ENCODE measurements at regions not wholly inside any gene's neighbourhood (a gene's known extent, or its start where the extent isn't known, plus 50 kb on each side); places are given as distances from the start of the nearest gene placed in this dataset.

- TF ChIP-seq POLR2A (IDR thresholded peaks at IDR 0.05; ENCODE audit: low read depth, low read length) (no peak), RFX5 (IDR thresholded peaks at IDR 0.05; ENCODE audit: low read depth, low read length) (no peak), BHLHE40 (IDR thresholded peaks at IDR 0.05; ENCODE audit: low read depth, low read length) (no peak), USF2 (IDR thresholded peaks at IDR 0.05; ENCODE audit: low read depth, low read length) (no peak), RCOR1 (IDR thresholded peaks at IDR 0.05; ENCODE audit: insufficient replicate concordance, low read length) (no peak), SMC3 (IDR thresholded peaks at IDR 0.05; ENCODE audit: low read depth, low read length) (no peak), MAZ (IDR thresholded peaks at IDR 0.05; ENCODE audit: borderline replicate concordance, low read depth, low read length) (no peak), MAFK (IDR thresholded peaks at IDR 0.05; ENCODE audit: low read depth, low read length) (no peak)
- TF ChIP-seq, protein P1, sequence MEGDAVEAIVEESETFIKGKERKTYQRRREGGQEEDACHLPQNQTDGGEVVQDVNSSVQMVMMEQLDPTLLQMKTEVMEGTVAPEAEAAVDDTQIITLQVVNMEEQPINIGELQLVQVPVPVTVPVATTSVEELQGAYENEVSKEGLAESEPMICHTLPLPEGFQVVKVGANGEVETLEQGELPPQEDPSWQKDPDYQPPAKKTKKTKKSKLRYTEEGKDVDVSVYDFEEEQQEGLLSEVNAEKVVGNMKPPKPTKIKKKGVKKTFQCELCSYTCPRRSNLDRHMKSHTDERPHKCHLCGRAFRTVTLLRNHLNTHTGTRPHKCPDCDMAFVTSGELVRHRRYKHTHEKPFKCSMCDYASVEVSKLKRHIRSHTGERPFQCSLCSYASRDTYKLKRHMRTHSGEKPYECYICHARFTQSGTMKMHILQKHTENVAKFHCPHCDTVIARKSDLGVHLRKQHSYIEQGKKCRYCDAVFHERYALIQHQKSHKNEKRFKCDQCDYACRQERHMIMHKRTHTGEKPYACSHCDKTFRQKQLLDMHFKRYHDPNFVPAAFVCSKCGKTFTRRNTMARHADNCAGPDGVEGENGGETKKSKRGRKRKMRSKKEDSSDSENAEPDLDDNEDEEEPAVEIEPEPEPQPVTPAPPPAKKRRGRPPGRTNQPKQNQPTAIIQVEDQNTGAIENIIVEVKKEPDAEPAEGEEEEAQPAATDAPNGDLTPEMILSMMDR (conservative IDR thresholded peaks at IDR 0.05; ENCODE audit: low read depth, low read length) = no peak
These were observed 504.2 kb upstream of the PHF14 start for GRCh38 chr7:10469476-10469875.

Measured in IMR-90 (cell line).